ENCODE measurements at regions not wholly inside any gene's neighbourhood (a gene's known extent, or its start where the extent isn't known, plus 50 kb on each side); places are given as distances from the start of the nearest gene placed in this dataset.
"Not testable (repeated sequence)": the region's sequence is repeated elsewhere in the genome, so short reads cannot be mapped to it uniquely, and the experiment has no call there.

- no peak for DNase-seq (ENCODE audit: low read depth)
- H3K4me3 ChIP-seq (ENCODE audit: low read length) = no peak overlapping the region
- TF ChIP-seq, protein P1, sequence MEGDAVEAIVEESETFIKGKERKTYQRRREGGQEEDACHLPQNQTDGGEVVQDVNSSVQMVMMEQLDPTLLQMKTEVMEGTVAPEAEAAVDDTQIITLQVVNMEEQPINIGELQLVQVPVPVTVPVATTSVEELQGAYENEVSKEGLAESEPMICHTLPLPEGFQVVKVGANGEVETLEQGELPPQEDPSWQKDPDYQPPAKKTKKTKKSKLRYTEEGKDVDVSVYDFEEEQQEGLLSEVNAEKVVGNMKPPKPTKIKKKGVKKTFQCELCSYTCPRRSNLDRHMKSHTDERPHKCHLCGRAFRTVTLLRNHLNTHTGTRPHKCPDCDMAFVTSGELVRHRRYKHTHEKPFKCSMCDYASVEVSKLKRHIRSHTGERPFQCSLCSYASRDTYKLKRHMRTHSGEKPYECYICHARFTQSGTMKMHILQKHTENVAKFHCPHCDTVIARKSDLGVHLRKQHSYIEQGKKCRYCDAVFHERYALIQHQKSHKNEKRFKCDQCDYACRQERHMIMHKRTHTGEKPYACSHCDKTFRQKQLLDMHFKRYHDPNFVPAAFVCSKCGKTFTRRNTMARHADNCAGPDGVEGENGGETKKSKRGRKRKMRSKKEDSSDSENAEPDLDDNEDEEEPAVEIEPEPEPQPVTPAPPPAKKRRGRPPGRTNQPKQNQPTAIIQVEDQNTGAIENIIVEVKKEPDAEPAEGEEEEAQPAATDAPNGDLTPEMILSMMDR (conservative IDR thresholded peaks at IDR 0.05; ENCODE audit: low read depth, low read length) = no peak
Measured at GRCh38 chr6:139730340-139730974, 356.0 kb upstream of the CITED2 start.

- no peak overlapping the region for H3K4me3 ChIP-seq (ENCODE audit: low read length)
- no peak for DNase-seq (ENCODE audit: low read depth)
- TF ChIP-seq, protein P1 (conservative IDR thresholded peaks at IDR 0.05; ENCODE audit: low read depth, low read length) = no peak
Measured at GRCh38 chr6:139728876-139729427, 354.5 kb upstream of the CITED2 start.

GRCh38 chr6:139726272-139726671, 351.8 kb upstream of the CITED2 start:
- not testable (repeated sequence) for H3K4me3 ChIP-seq (ENCODE audit: low read length); DNase-seq (ENCODE audit: low read depth)

DNA sequence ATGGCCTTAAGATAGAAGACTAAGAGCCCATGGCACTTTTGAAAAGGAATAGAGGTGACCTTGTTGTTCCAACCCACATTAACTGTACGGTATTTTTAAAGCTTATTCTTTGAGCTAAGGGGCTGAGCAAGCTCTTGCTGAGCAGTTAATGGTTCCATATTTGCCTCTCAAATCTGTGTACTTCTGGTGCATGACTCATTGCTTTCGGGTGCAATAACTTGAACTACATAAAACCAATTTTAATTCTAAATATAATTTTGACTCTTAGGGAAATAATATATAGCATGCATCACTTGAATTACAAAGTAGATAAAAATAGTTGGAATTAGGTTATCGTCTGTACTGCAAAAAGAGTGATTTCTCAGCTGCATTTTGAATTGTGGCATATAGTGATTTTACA, 348.1 kb upstream of the CITED2 start:
- no peak for DNase-seq (ENCODE audit: low read depth)
- TF ChIP-seq, protein P1 (conservative IDR thresholded peaks at IDR 0.05; ENCODE audit: low read depth, low read length) = no peak
- no peak overlapping the region for H3K4me3 ChIP-seq (ENCODE audit: low read length)

DNA sequence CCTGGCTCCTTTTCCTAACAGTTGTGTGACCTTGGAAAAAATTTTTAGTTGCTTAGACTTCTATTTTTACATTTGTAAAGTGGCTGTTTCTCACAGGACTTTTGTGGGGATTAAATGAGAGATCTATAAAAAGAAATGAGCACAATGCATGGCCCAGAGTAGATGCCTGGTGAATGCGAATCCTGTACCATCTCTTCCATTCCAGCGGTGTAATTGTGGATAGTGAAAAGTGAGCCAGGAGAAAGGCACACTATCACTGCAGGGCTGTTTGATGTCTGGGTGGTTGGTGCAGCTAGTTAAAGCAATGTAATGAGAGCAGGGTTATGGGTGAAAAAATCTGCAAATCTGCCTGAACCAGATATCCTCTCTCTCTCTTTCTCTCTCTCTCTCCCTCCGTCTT, 347.5 kb upstream of the CITED2 start:
- TF ChIP-seq, protein P1 (conservative IDR thresholded peaks at IDR 0.05; ENCODE audit: low read depth, low read length) = no peak

DNA sequence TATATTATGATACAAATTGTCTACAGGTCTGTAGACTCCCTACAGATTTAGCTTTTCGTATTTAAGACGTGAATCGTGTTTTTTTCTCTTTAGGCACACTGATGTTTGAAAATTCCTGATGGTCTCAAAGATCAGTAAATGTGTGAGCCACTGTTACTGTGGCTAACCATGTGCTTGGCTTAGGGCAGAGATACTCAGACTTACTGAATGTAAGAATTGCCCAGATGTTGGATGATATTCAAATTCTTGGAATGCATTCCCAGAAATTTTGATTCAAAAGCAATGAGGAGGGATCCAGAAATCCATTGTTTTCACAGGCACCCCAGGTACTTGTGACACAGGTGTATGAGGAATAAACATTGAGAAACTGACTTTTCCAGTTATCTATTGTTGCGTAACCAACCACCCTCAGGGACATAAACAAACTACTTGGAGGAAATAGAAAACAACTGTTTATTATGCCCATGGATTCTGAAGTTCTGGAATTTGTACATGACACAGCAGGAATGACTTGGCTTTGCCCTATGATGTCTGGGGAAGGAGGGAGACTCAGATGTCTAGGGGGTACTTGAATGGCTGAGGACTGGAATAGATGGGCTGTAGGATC, 339.6 kb upstream of the CITED2 start:
- no peak for DNase-seq (ENCODE audit: low read depth)
- TF ChIP-seq, protein P1 (conservative IDR thresholded peaks at IDR 0.05; ENCODE audit: low read depth, low read length) = no peak
- no peak overlapping the region for H3K4me3 ChIP-seq (ENCODE audit: low read length)

More for the DNA sequence above, 347.5 kb upstream of the CITED2 start:
- DNase-seq (ENCODE audit: low read depth) = no peak
- H3K4me3 ChIP-seq (ENCODE audit: low read length) = no peak overlapping the region

DNA sequence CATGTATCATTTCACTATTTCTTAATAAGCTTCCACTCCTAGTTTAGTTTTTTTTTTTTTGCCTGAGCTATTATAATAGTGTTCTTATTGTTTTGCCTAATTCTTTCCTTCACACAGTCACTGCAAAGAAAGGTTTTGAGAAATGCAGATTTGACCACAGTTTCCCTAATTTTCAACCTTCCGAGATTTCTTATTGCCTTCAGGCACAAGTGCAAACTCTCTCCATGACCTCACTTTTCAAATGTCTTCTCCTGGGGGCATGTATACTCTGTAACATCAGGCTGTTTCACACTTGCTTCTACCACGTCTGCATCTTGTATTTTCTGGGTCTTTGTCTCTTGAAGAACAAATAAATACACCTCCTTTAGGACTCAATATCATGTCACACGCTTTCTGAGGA, 339.0 kb upstream of the CITED2 start:
- H3K4me3 ChIP-seq (ENCODE audit: low read length) = no peak overlapping the region
- TF ChIP-seq, protein P1 (conservative IDR thresholded peaks at IDR 0.05; ENCODE audit: low read depth, low read length) = no peak

More for the DNA sequence above, 339.0 kb upstream of the CITED2 start:
- DNase-seq (ENCODE audit: low read depth) = no peak
